Osteoblast (primary cell): ENCODE measurements at regions not wholly inside any gene's neighbourhood (a gene's known extent, or its start where the extent isn't known, plus 50 kb on each side); places are given as distances from the start of the nearest gene placed in this dataset.

Experiments
- DNase-seq: peaks from one replicate; pipeline ENCODE4 v3.0.0; 2011; ENCODE audit warnings: low spot score, mixed read lengths; ENCODE audit not compliant: insufficient read length; ENCODE audit errors: missing footprints
- H2AFZ ChIP-seq: 2 replicates; pipeline ENCODE4 v1.6.0; 2011; ENCODE audit warnings: mild to moderate bottlenecking, low read length
- H3K27ac ChIP-seq: 2 replicates; pipeline ENCODE4 v1.5.1; 2011; ENCODE audit warnings: mild to moderate bottlenecking, low read depth, low read length, moderate library complexity
- H3K27me3 ChIP-seq: 2 replicates; pipeline ENCODE4 v1.6.0; 2012; ENCODE audit warnings: mild to moderate bottlenecking, control low read depth, inconsistent platforms, low read length, moderate library complexity; ENCODE audit not compliant: insufficient read depth
- H3K36me3 ChIP-seq: 2 replicates; pipeline ENCODE4 v1.5.1; 2011; ENCODE audit warnings: mild to moderate bottlenecking, low read length, control low read depth, moderate library complexity; ENCODE audit not compliant: insufficient read depth
- H3K4me1 ChIP-seq: 2 replicates; pipeline ENCODE4 v1.5.1; 2011; ENCODE audit warnings: mild to moderate bottlenecking, low read length, control low read depth, moderate library complexity; ENCODE audit not compliant: insufficient read depth
- H3K4me2 ChIP-seq: 2 replicates; pipeline ENCODE4 v1.6.0; 2011; ENCODE audit warnings: mild to moderate bottlenecking, low read length; ENCODE audit not compliant: insufficient read depth
- H3K4me3 ChIP-seq: fragments of 200-600 bp; sonication (generic); 3 replicates; pipeline ENCODE4 v1.5.1; 2012; ENCODE audit warnings: mild to moderate bottlenecking, low read length, inconsistent platforms; ENCODE audit not compliant: insufficient read depth
- H3K79me2 ChIP-seq: 2 replicates; pipeline ENCODE4 v1.6.0; 2012; ENCODE audit warnings: mild to moderate bottlenecking, low read length, control low read depth, inconsistent platforms; ENCODE audit not compliant: insufficient read depth
- H3K9me3 ChIP-seq: 2 replicates; pipeline ENCODE4 v1.5.1; 2011; ENCODE audit warnings: low read depth, low read length, control low read depth
- H4K20me1 ChIP-seq: 2 replicates; pipeline ENCODE4 v1.6.0; 2012; ENCODE audit warnings: mild to moderate bottlenecking, low read length, control low read depth; ENCODE audit not compliant: insufficient read depth
- CTCF ChIP-seq: IDR thresholded peaks from 2 replicates; pipeline ENCODE4 v1.5.1; 2011; ENCODE audit warnings: mild to moderate bottlenecking, low read depth, low read length, moderate library complexity; ENCODE audit errors: extremely low read depth

GRCh38 chr1:90347366-90347765 lies 352.5 kb downstream of the ZNF326 start:
- no peak overlapping the region for H2AFZ ChIP-seq
- no peak for DNase-seq
- H3K4me2 ChIP-seq: no peak overlapping the region
- no peak for TF ChIP-seq CTCF
- no peaks in the 10 kb centered on the region for H3K36me3 ChIP-seq
- H3K27ac ChIP-seq: no peak overlapping the region
- no peaks in the 10 kb centered on the region for H3K4me1 ChIP-seq
- H3K9me3 ChIP-seq: no peaks in the 10 kb centered on the region
- no peaks in the 10 kb centered on the region for H4K20me1 ChIP-seq
- H3K4me3 ChIP-seq: no peak overlapping the region
- H3K27me3 ChIP-seq: no peaks in the 10 kb centered on the region
- H3K79me2 ChIP-seq: no peaks in the 10 kb centered on the region

- H3K27me3 ChIP-seq: no peaks in the 10 kb centered on the region
- H4K20me1 ChIP-seq: no peaks in the 10 kb centered on the region
- no peak for DNase-seq
- no peaks in the 10 kb centered on the region for H3K79me2 ChIP-seq
- H3K27ac ChIP-seq: no peak overlapping the region
- H3K4me1 ChIP-seq: no peaks in the 10 kb centered on the region
- H3K9me3 ChIP-seq: no peaks in the 10 kb centered on the region
- no peaks in the 10 kb centered on the region for H3K36me3 ChIP-seq
- H3K4me3 ChIP-seq: no peak overlapping the region
- H3K4me2 ChIP-seq: no peak overlapping the region
- no peak for TF ChIP-seq CTCF
- no peak overlapping the region for H2AFZ ChIP-seq
Observed at GRCh38 chr1:90346757-90347156, 351.8 kb downstream of the ZNF326 start.

- Histone ChIP-seq H3K79me2 (no peaks in the 10 kb centered on the region), H3K27ac (no peak overlapping the region), H3K4me2 (no peak overlapping the region), H3K36me3 (no peaks in the 10 kb centered on the region), H2AFZ (no peak overlapping the region), H3K4me1 (no peaks in the 10 kb centered on the region), H3K27me3 (no peaks in the 10 kb centered on the region), H3K4me3 (no peak overlapping the region), H3K9me3 (no peaks in the 10 kb centered on the region), H4K20me1 (no peaks in the 10 kb centered on the region)
- no peak for TF ChIP-seq CTCF
- no peak for DNase-seq
Observed at GRCh38 chr1:90346349-90346748, 351.4 kb downstream of the ZNF326 start.

- Histone ChIP-seq H3K36me3 (no peaks in the 10 kb centered on the region), H3K79me2 (no peaks in the 10 kb centered on the region), H3K9me3 (no peaks in the 10 kb centered on the region), H3K27me3 (no peaks in the 10 kb centered on the region), H3K4me2 (no peak overlapping the region), H3K4me3 (no peak overlapping the region), H3K4me1 (no peaks in the 10 kb centered on the region), H3K27ac (no peak overlapping the region), H2AFZ (no peak overlapping the region), H4K20me1 (no peaks in the 10 kb centered on the region)
- TF ChIP-seq CTCF: no peak
- no peak for DNase-seq
Observed at GRCh38 chr1:90344963-90345730, 350.2 kb downstream of the ZNF326 start.
